ENCODE measurements at regions not wholly inside any gene's neighbourhood (a gene's known extent, or its start where the extent isn't known, plus 50 kb on each side); places are given as distances from the start of the nearest gene placed in this dataset.

- H3K27me3 ChIP-seq (ENCODE audit: control insufficient read depth, insufficient read depth, low read length), result peaks cover 4% of the 10 kb centered on the region
- CTCF ChIA-PET, result no interaction called here
- no peak for DNase-seq (ENCODE audit: low read depth, low spot score)
- no peak overlapping the region for H3K4me3 ChIP-seq (ENCODE audit: low read depth, low read length)
- H3K27ac ChIP-seq (ENCODE audit: low read depth, low read length), result no peak overlapping the region
- no peaks in the 10 kb centered on the region for H3K9me3 ChIP-seq (ENCODE audit: control insufficient read depth, insufficient read depth, low read length)
- POLR2A ChIA-PET, result no interaction called here
- TF ChIP-seq CTCF (IDR thresholded peaks at IDR 0.05; ENCODE audit: low read depth, low read length), result no peak
Measured at GRCh38 chr17:36707904-36708303, 106.5 kb downstream of the MRM1 start.

- Histone ChIP-seq H3K27ac (ENCODE audit: low read depth, low read length) (no peak overlapping the region), H3K27me3 (ENCODE audit: control insufficient read depth, insufficient read depth, low read length) (peaks cover 7% of the 10 kb centered on the region), H3K9me3 (ENCODE audit: control insufficient read depth, insufficient read depth, low read length) (no peaks in the 10 kb centered on the region), H3K4me3 (ENCODE audit: low read depth, low read length) (no peak overlapping the region)
- DNase-seq (ENCODE audit: low read depth, low spot score), result no peak
- CTCF ChIA-PET, result interaction anchor here (0.5 kb wide), 1 partner anchor 112 kb away, joined by 4 read pairs; no protein-coding TSS in a partner anchor
- POLR2A ChIA-PET, result no interaction called here
- TF ChIP-seq CTCF (IDR thresholded peaks at IDR 0.05; ENCODE audit: low read depth, low read length), result no peak
Measured at GRCh38 chr17:36714789-36715188, 113.4 kb downstream of the MRM1 start.

GRCh38 chr17:36715951-36716350, 114.6 kb downstream of the MRM1 start:
- no peaks in the 10 kb centered on the region for H3K9me3 ChIP-seq (ENCODE audit: control insufficient read depth, insufficient read depth, low read length)
- CTCF ChIA-PET, result interaction anchor here (0.5 kb wide), 1 partner anchor 331 kb away, joined by 3 read pairs; no protein-coding TSS in a partner anchor
- POLR2A ChIA-PET, result no interaction called here

GRCh38 chr17:36717088-36717487, 115.7 kb downstream of the MRM1 start:
- no peak for TF ChIP-seq CTCF (IDR thresholded peaks at IDR 0.05; ENCODE audit: low read depth, low read length)
- POLR2A ChIA-PET, result no interaction called here
- peaks cover 7% of the 10 kb centered on the region for H3K27me3 ChIP-seq (ENCODE audit: control insufficient read depth, insufficient read depth, low read length)
- no peaks in the 10 kb centered on the region for H3K9me3 ChIP-seq (ENCODE audit: control insufficient read depth, insufficient read depth, low read length)
- CTCF ChIA-PET, result no interaction called here
- no peak overlapping the region for H3K27ac ChIP-seq (ENCODE audit: low read depth, low read length)
- no peak overlapping the region for H3K4me3 ChIP-seq (ENCODE audit: low read depth, low read length)
- DNase-seq (ENCODE audit: low read depth, low spot score), result no peak

More at GRCh38 chr17:36715951-36716350, 114.6 kb downstream of the MRM1 start:
- TF ChIP-seq CTCF (IDR thresholded peaks at IDR 0.05; ENCODE audit: low read depth, low read length), result no peak
- no peak overlapping the region for H3K27ac ChIP-seq (ENCODE audit: low read depth, low read length)
- no peak overlapping the region for H3K4me3 ChIP-seq (ENCODE audit: low read depth, low read length)
- peaks cover 7% of the 10 kb centered on the region for H3K27me3 ChIP-seq (ENCODE audit: control insufficient read depth, insufficient read depth, low read length)
- DNase-seq (ENCODE audit: low read depth, low spot score), result no peak

- Histone ChIP-seq H3K27me3 (ENCODE audit: control insufficient read depth, insufficient read depth, low read length) (peaks cover 22% of the 10 kb centered on the region), H3K27ac (ENCODE audit: low read depth, low read length) (no peak overlapping the region), H3K9me3 (ENCODE audit: control insufficient read depth, insufficient read depth, low read length) (no peaks in the 10 kb centered on the region), H3K4me3 (ENCODE audit: low read depth, low read length) (no peak overlapping the region)
- no peak for DNase-seq (ENCODE audit: low read depth, low spot score)
- POLR2A ChIA-PET, result no interaction called here
- TF ChIP-seq CTCF (IDR thresholded peaks at IDR 0.05; ENCODE audit: low read depth, low read length), result no peak
- CTCF ChIA-PET, result no interaction called here
Measured at GRCh38 chr17:36720131-36720530, 118.7 kb downstream of the MRM1 start.

All from AG04450 (cell line).